GM12878 (cell line): ENCODE measurements at regions not wholly inside any gene's neighbourhood (a gene's known extent, or its start where the extent isn't known, plus 50 kb on each side); places are given as distances from the start of the nearest gene placed in this dataset.
A peak's percentile ranks its signal among the peaks of the same experiment; 100 is the strongest.

Experiments
- ATAC-seq: fragments of 200-7000 bp; cut with Tn5 transposase; 3 replicates; pipeline ENCODE4 v1.9.1; 2020; ENCODE audit warnings: mild to moderate bottlenecking, moderate library complexity
- BruUV-seq: library from RNA; stranded (reverse); fragments of 400-500 nt; replicated peaks from 2 replicates; lab custom pipeline; 2021; lab: Mats Ljungman, UMichigan
- CTCF ChIA-PET: fragments of 300-600 bp; sonication (Branson Sonifier 250); formaldehyde crosslinking; extraction: SDS; loops from one replicate; lab custom pipeline; 2021; ENCODE audit warnings: inconsistent platforms; lab: Yijun Ruan, JAX
- POLR2A ChIA-PET: fragments of 350-600 bp; formaldehyde crosslinking; extraction: SDS; loops from one replicate; lab custom pipeline; 2021; ENCODE audit warnings: inconsistent platforms; lab: Charles Lee
- RAD21 ChIA-PET: fragments of 300-600 bp; sonication (Branson Sonifier 250); formaldehyde crosslinking; loops from one replicate; lab custom pipeline; 2023; ENCODE audit warnings: antibody characterized with exemption; ENCODE audit not compliant: unreplicated experiment; lab: Charles Lee
- SMC1A ChIA-PET: fragments of 300-600 bp; sonication (Branson Sonifier 250); formaldehyde crosslinking; loops from one replicate; lab custom pipeline; 2023; ENCODE audit not compliant: unreplicated experiment, uncharacterized antibody; lab: Charles Lee
- DNase-seq: peaks from one replicate; pipeline ENCODE4 v3.0.0-alpha.2; 2011; ENCODE audit warnings: low read depth, low spot score
- FAIRE-seq: peaks from 3 replicates; lab custom pipeline; 2011; peaks lifted over from hg19 to GRCh38; lab: Jason Lieb, UNC
- H2AFZ ChIP-seq: 2 replicates; pipeline ENCODE4 v1.6.0; 2011; ENCODE audit warnings: low read depth, low read length, control low read depth; ENCODE audit not compliant: control insufficient read depth
- H3K27ac ChIP-seq: 2 replicates; pipeline ENCODE4 v1.5.1; 2011; ENCODE audit warnings: control low read depth; ENCODE audit not compliant: control insufficient read depth, insufficient read depth
- H3K27me3 ChIP-seq, 2 experiments: replicated peaks in 1 of 2; 2 replicates each; pipeline versions ENCODE4 v1.6.0 to v1.6.1; 2011; ENCODE audit warnings: low read length in 1 of 2; ENCODE audit not compliant: control insufficient read depth in 2 of 2, insufficient read depth in 2 of 2
- H3K36me3 ChIP-seq, 2 experiments: 2 replicates each; pipeline ENCODE4 v1.5.1; 2011; ENCODE audit warnings: low read length in 1 of 2; ENCODE audit not compliant: control insufficient read depth in 2 of 2, insufficient read depth in 2 of 2
- H3K4me1 ChIP-seq: 2 replicates; pipeline ENCODE4 v1.6.1; 2011; ENCODE audit warnings: mild to moderate bottlenecking, low read length, moderate library complexity, mixed read lengths; ENCODE audit not compliant: control insufficient read depth, insufficient read depth
- H3K4me2 ChIP-seq: 2 replicates; pipeline ENCODE4 v1.6.0; 2011; ENCODE audit warnings: control low read depth; ENCODE audit not compliant: control insufficient read depth, insufficient read depth
- H3K4me3 ChIP-seq: fragments of 200-600 bp; sonication (generic); 2 replicates; pipeline ENCODE4 v1.5.1; 2016
- H3K79me2 ChIP-seq: 2 replicates; pipeline ENCODE4 v1.6.0; 2011; ENCODE audit warnings: low read length; ENCODE audit not compliant: control insufficient read depth, insufficient read depth
- H3K9ac ChIP-seq: 2 replicates; pipeline ENCODE4 v1.8.0; 2011; ENCODE audit warnings: low read length, control low read depth, mixed read lengths; ENCODE audit not compliant: control insufficient read depth, insufficient read depth
- H3K9me3 ChIP-seq: replicated peaks from 3 replicates; pipeline ENCODE4 v1.5.1; 2011; ENCODE audit warnings: mild to moderate bottlenecking, low read length; ENCODE audit not compliant: control insufficient read depth, insufficient read depth
- H4K20me1 ChIP-seq: 2 replicates; pipeline ENCODE4 v1.6.0; 2011; ENCODE audit not compliant: control insufficient read depth, insufficient read depth
- EED ChIP-seq: sonication (generic); IDR thresholded peaks from 2 replicates; pipeline ENCODE4 v1.6.1; 2016; ENCODE audit warnings: antibody characterized with exemption, low read depth
- FOXK2 ChIP-seq: fragments of 450-650 bp; IDR thresholded peaks from 2 replicates; pipeline ENCODE4 v1.6.1; 2017; ENCODE audit warnings: mild to moderate bottlenecking, moderate library complexity
- KLF5 ChIP-seq: fragments of 450-650 bp; IDR thresholded peaks from 2 replicates; pipeline ENCODE4 v1.6.1; 2014; ENCODE audit warnings: mild to moderate bottlenecking; ENCODE audit not compliant: partially characterized antibody
- MTA3 ChIP-seq: IDR thresholded peaks from 2 replicates; pipeline ENCODE4 v1.6.1; 2012; ENCODE audit warnings: low read length, inconsistent platforms, borderline replicate concordance
- NRF1 ChIP-seq: conservative IDR thresholded peaks from 2 replicates; pipeline ENCODE4 v1.6.1; 2011; ENCODE audit warnings: mild to moderate bottlenecking, low read depth, low read length, improper control_type of control experiment
- RAD51 ChIP-seq: fragments of 450-650 bp; IDR thresholded peaks from 2 replicates; pipeline ENCODE4 v1.6.1; 2016; ENCODE audit warnings: moderate library complexity, mild to moderate bottlenecking, inconsistent platforms
- SMARCA5 ChIP-seq: fragments of 450-650 bp; IDR thresholded peaks from 2 replicates; pipeline ENCODE4 v1.6.1; 2017; ENCODE audit warnings: mild to moderate bottlenecking
- TCF3 ChIP-seq: IDR thresholded peaks from 2 replicates; pipeline ENCODE4 v1.6.1; 2012; ENCODE audit warnings: low read depth, mild to moderate bottlenecking, low read length, borderline replicate concordance; ENCODE audit not compliant: insufficient read depth
- TCF7 ChIP-seq: IDR thresholded peaks from 2 replicates; pipeline ENCODE4 v1.6.1; 2014; ENCODE audit warnings: antibody characterized with exemption, borderline replicate concordance
- WRNIP1 ChIP-seq: IDR thresholded peaks from 2 replicates; pipeline ENCODE4 v1.6.1; 2011; ENCODE audit warnings: low read depth, low read length, improper control_type of control experiment, borderline replicate concordance
- WGBS: methylation state at CpG from one replicate; pipeline ENCODE4 v1.1.6; 2016; ENCODE audit warnings: low lambda C conversion rate; ENCODE audit not compliant: insufficient replicate concordance, insufficient coverage; ENCODE audit errors: missing lambda C conversion rate; 5-methylcytosine and 5-hydroxymethylcytosine counted together
- in situ Hi-C: fragments of 300-500 bp; cut with MboI; formaldehyde crosslinking; loops from 9 replicates; pipeline ENCODE4 v1.14.3; 2018; ENCODE audit warnings: mixed read lengths
- intact Hi-C: fragments of 100-400 bp; cut with micrococcal nuclease; formaldehyde crosslinking; loops from one replicate; pipeline ENCODE4 v1.14.2; 2022; ENCODE audit not compliant: unreplicated experiment
- TF ChIP-seq, protein P1 (sequence below): fragments of 450-650 bp; IDR thresholded peaks from 2 replicates; pipeline ENCODE4 v1.6.1; 2018; ENCODE audit warnings: mild to moderate bottlenecking, low read depth, moderate library complexity; ENCODE audit not compliant: partially characterized antibody
- TF ChIP-seq, protein P2 (sequence below): fragments of 450-650 bp; IDR thresholded peaks from 2 replicates; pipeline ENCODE4 v1.6.1; 2017; ENCODE audit warnings: mild to moderate bottlenecking
- TF ChIP-seq, protein P3 (sequence below): fragments of 450-650 bp; IDR thresholded peaks from 2 replicates; pipeline ENCODE4 v1.6.1; 2016; ENCODE audit warnings: mild to moderate bottlenecking, moderate library complexity, borderline replicate concordance

DNA sequence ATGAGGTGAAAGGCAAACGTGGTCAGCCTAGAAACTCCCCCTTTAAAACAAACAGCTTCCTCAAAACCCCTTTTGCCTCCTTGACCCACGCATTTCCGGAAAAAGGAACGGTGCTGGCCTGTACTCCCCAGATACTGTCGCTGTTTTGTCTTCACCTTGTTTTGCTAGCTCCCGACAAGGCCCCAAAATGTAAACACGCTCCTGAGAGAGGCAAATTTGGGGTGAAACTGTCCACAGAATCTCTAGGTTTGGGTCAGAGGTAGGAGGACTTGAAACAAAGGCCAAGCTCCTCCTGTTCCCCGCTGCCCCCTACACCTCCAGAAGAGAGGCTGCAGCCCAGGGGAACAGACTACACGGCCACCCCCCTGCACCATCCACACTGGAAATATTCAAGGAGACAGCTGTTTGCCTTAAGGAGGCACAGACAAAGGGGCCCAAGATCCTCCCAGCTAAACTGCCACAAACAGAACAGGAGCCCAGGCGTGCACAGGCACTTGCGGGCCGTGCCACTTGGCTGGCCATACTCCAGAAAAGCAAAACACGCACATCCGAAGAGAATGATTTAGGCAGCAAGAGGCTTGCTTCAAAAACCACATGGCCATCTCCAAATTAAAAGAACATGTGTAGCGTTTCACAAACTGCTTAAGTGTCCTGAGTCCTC, 160.5 kb upstream of the GRK3 start:
- Histone ChIP-seq H3K9ac (peak overlapping the region; percentile 74), H3K79me2 (peaks cover 54% of the 10 kb centered on the region), H3K27me3 (no peaks in the 10 kb centered on the region), H3K4me2 (peak overlapping the region; percentile 97), H3K4me1 (peaks cover 36% of the 10 kb centered on the region), H4K20me1 (no peaks in the 10 kb centered on the region), H3K36me3 (no peaks in the 10 kb centered on the region), H3K4me3 (peak overlapping the region; percentile 87), H3K27ac (peak overlapping the region; percentile 75), H2AFZ (peak overlapping the region; percentile 33; the same call in 1 of the 2 replicates), H3K9me3 (no peaks in the 10 kb centered on the region)
- no TSS peak for BruUV-seq
- no peak for DNase-seq
- CTCF ChIA-PET, result interaction anchor here (0.8 to 2.7 kb wide), 11 partner anchors 11 to 169 kb away, joined by 3 to 19 read pairs (median 4); no protein-coding TSS in a partner anchor
- in situ Hi-C loops, result no loop called here
- intact Hi-C loops, result loop anchor here (5.0 kb wide), 1 partner anchor 43 kb away; no protein-coding TSS in a partner anchor
- FAIRE-seq, result peak; percentile 65
- RAD21 ChIA-PET, result interaction anchor here (0.7 to 1.5 kb wide), 5 partner anchors 15 to 318 kb away, joined by 3 to 5 read pairs (median 3); no protein-coding TSS in a partner anchor
- ATAC-seq, result peak; percentile 40
- SMC1A ChIA-PET, result interaction anchor here (0.9 to 1.4 kb wide), 4 partner anchors 11 to 44 kb away, joined by 3 to 6 read pairs (median 3); no protein-coding TSS in a partner anchor
- WGBS, result 2% methylated on average over 15 of the region's 15 CpGs
- POLR2A ChIA-PET, result interaction anchor here (0.5 to 0.9 kb wide), 3 partner anchors 14 to 957 kb away, joined by 3 to 6 read pairs (median 3); no protein-coding TSS in a partner anchor
- no peak for TF ChIP-seq SMARCA5
- no peak for TF ChIP-seq TCF7
- TF ChIP-seq, protein P1, sequence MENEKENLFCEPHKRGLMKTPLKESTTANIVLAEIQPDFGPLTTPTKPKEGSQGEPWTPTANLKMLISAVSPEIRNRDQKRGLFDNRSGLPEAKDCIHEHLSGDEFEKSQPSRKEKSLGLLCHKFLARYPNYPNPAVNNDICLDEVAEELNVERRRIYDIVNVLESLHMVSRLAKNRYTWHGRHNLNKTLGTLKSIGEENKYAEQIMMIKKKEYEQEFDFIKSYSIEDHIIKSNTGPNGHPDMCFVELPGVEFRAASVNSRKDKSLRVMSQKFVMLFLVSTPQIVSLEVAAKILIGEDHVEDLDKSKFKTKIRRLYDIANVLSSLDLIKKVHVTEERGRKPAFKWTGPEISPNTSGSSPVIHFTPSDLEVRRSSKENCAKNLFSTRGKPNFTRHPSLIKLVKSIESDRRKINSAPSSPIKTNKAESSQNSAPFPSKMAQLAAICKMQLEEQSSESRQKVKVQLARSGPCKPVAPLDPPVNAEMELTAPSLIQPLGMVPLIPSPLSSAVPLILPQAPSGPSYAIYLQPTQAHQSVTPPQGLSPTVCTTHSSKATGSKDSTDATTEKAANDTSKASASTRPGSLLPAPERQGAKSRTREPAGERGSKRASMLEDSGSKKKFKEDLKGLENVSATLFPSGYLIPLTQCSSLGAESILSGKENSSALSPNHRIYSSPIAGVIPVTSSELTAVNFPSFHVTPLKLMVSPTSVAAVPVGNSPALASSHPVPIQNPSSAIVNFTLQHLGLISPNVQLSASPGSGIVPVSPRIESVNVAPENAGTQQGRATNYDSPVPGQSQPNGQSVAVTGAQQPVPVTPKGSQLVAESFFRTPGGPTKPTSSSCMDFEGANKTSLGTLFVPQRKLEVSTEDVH, result no peak
- TF ChIP-seq RAD51, result no peak
- TF ChIP-seq MTA3, result no peak
- TF ChIP-seq TCF3, result no peak
- TF ChIP-seq NRF1, result no peak
- no peak for TF ChIP-seq KLF5
- TF ChIP-seq, protein P2, sequence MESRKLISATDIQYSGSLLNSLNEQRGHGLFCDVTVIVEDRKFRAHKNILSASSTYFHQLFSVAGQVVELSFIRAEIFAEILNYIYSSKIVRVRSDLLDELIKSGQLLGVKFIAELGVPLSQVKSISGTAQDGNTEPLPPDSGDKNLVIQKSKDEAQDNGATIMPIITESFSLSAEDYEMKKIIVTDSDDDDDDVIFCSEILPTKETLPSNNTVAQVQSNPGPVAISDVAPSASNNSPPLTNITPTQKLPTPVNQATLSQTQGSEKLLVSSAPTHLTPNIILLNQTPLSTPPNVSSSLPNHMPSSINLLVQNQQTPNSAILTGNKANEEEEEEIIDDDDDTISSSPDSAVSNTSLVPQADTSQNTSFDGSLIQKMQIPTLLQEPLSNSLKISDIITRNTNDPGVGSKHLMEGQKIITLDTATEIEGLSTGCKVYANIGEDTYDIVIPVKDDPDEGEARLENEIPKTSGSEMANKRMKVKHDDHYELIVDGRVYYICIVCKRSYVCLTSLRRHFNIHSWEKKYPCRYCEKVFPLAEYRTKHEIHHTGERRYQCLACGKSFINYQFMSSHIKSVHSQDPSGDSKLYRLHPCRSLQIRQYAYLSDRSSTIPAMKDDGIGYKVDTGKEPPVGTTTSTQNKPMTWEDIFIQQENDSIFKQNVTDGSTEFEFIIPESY, result no peak
- TF ChIP-seq, protein P3, sequence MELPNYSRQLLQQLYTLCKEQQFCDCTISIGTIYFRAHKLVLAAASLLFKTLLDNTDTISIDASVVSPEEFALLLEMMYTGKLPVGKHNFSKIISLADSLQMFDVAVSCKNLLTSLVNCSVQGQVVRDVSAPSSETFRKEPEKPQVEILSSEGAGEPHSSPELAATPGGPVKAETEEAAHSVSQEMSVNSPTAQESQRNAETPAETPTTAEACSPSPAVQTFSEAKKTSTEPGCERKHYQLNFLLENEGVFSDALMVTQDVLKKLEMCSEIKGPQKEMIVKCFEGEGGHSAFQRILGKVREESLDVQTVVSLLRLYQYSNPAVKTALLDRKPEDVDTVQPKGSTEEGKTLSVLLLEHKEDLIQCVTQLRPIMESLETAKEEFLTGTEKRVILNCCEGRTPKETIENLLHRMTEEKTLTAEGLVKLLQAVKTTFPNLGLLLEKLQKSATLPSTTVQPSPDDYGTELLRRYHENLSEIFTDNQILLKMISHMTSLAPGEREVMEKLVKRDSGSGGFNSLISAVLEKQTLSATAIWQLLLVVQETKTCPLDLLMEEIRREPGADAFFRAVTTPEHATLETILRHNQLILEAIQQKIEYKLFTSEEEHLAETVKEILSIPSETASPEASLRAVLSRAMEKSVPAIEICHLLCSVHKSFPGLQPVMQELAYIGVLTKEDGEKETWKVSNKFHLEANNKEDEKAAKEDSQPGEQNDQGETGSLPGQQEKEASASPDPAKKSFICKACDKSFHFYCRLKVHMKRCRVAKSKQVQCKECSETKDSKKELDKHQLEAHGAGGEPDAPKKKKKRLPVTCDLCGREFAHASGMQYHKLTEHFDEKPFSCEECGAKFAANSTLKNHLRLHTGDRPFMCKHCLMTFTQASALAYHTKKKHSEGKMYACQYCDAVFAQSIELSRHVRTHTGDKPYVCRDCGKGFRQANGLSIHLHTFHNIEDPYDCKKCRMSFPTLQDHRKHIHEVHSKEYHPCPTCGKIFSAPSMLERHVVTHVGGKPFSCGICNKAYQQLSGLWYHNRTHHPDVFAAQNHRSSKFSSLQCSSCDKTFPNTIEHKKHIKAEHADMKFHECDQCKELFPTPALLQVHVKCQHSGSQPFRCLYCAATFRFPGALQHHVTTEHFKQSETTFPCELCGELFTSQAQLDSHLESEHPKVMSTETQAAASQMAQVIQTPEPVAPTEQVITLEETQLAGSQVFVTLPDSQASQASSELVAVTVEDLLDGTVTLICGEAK, result no peak
- no peak for TF ChIP-seq EED
- peak; percentile 43; the same call in 1 of the 2 replicates for TF ChIP-seq FOXK2
- TF ChIP-seq WRNIP1, result no peak
